ENCODE measurements at regions not wholly inside any gene's neighbourhood (a gene's known extent, or its start where the extent isn't known, plus 50 kb on each side); places are given as distances from the start of the nearest gene placed in this dataset.
"Not testable (repeated sequence)": the region's sequence is repeated elsewhere in the genome, so short reads cannot be mapped to it uniquely, and the experiment has no call there.

DNA sequence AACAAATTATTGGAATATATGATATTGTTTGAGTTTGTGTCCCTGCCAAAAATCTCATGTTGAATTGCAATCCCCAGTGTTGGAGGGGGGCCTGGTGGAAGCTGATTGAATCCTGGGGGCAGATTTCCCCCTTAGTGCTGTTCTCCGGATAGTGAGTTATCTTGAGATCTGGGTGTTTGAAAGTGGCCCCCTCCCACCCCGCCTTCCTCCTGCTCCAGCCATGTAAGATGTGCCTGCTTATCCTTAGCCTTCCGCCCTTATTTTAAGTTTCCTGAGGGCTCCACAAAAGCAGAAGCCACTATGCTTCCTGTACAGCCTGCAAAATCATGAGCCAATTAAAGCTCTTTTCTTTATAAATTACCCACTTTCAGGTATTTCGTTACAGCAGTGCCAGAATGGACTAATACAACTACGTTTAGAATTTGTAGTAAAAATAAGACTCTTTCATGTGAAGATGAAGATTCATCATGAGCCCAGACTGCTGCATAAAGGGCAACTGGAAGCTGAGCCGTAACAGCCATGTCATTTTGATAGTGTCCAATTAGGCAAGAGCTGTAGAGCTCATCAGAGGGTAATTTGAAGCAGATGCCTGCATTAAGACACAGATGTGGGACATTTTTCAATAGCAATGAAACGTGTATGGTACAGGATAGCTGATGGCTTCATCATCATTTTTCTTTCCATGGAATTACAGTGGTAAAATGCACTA lies 1007.2 kb downstream of the REEP3 start:
- in situ Hi-C loops (cut with HindIII; ENCODE audit: low sequenced_read_pairs): no loop called here

DNA sequence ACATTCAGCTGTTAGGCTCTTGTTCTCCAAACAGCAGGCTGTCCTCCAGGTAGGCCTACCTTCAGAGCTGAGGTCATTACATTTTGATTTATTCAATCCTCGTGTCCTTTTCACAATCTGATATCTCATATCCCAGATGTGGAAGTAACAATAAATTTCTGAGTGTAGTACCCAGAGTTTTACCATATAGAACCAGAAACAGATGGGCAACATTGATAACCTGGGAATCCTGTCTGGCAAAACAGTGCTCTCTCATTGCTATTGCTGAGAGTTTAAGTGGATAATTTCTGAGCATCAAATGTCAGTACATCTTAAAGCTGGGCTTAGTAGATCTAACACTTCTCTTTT lies 1007.8 kb downstream of the REEP3 start:
- in situ Hi-C loops (cut with HindIII; ENCODE audit: low sequenced_read_pairs): no loop called here

DNA sequence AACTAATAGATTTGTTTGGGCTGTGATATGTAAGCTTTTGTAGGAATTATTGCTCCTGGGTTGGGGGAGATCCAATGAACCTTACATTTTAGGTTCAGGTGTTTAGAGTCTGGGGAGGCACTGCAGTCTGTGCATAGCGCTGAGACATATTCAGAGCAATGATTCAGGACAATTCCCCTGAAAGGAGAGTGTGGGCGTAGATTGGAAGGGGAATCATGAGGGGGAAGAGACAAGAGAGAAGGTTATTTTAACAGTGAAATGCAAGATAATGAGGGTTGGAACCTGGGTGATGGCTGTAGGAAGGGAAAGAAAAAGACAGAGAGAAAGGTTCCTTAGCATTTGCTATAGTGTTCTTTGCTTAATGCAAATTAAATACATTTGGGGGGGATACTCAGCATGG lies 1013.4 kb downstream of the REEP3 start:
- in situ Hi-C loops (cut with HindIII; ENCODE audit: low sequenced_read_pairs): no loop called here

DNA sequence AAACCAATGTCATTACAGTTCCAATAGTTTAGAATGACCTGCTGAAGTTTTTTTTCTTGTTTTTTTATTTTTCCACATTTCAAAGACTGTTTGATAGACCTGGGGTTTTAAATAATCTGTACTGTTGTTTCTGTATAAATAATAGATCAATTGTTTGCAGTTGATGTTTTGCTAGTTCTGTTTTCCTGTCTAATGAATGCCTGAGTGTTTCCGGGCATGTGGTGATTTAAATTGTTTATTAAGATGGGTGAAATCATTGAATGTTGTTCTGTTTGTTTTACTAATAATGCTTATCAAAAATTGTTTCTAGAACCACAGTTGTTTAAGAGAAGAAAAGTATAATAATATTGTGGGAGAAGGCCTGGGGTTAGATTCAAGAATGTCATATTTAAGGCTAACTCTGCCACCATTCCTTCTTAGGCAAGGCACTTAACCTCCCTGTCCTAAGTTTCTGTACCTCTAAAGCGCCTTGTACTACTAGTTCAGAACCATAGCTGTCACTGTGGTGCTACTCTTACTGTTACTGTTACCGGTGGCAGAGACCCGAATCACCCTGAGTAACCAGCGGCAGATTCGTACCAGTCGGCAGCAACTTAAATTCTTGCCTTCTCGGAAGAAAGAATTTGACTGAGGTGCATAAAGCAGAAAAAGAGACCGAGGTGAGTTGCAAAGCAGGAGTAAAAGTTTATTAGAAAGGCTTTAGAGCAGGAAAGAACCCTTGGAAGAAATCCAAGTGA lies 1014.1 kb downstream of the REEP3 start:
- in situ Hi-C loops (cut with HindIII; ENCODE audit: low sequenced_read_pairs): no loop called here

DNA sequence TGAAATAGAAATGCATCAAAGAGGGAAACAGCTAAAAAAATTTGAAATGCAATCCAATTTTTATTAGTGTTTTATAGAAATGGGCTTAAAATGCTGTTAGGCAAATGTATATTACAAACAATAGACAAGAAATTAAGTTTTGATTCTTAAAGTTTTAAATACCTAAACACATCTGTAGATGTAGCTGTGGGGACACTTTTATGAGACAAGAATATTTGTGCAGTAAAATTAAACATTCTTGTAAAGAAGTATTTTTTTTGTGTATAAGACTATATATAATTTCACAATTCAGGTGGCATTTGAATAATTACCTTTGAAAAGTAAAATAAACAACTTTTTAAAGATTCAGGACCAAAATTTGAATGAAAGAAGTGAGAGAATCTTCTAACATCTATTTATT lies 1015.9 kb downstream of the REEP3 start:
- in situ Hi-C loops (cut with HindIII; ENCODE audit: low sequenced_read_pairs): no loop called here

DNA sequence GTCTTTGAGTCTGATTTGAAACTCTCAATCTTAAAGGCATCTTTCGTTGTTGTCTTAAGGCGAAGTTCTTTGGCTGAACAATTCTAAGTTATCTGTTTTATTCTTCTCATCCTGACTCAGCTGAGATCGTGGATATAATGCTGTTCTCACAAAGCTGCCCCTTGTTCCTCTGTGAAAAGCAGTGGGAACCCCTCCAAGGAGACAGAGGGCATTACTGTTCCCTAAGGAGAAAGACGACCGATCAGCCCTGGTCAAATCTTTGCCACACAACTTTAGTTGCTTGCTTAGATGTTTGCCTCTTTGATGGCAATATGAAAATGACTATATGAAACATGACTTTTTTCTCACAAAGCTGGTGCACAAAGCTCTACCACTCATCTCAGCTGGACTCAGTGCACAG lies 1016.7 kb downstream of the REEP3 start:
- in situ Hi-C loops (cut with HindIII; ENCODE audit: low sequenced_read_pairs): no loop called here

DNA sequence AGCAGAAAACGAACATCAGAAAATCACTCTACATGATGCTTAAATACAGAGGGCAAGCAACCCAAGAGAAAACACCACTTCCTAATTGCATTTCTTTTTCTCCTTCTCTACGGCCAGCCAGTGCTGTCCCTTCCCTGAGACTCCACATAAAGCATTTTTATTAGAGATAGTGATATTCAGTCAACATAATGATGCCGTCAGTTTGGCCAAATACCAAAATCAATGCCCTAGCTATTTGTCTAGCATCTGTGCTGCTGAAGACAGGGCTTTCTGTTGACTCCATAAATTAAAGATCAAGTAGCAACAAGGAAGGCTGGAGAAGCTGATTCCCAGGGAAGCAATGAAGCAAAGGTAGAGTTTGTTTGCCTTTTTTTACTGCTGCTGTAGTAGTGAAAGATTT lies 1024.9 kb downstream of the REEP3 start:
- in situ Hi-C loops (cut with HindIII; ENCODE audit: low sequenced_read_pairs): no loop called here

DNA sequence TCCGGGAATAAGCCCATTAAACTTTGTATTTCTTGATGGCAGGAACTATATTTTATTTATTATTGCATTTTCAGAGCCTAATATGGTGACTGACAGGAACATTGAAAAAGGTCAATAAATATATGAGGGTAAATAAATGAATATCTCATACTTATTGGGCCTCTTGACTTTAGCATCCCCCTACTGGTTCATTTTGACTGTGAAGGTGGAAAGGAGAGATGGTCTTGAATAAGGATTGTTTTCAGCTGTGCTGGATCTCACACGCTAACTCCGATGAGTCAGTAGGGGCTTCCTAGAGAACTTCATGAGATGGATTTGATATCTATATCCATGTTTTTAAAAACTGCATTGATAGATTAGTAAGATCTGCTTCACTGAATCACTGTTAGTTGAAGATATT lies 1026.0 kb downstream of the REEP3 start:
- in situ Hi-C loops (cut with HindIII; ENCODE audit: low sequenced_read_pairs): no loop called here

DNA sequence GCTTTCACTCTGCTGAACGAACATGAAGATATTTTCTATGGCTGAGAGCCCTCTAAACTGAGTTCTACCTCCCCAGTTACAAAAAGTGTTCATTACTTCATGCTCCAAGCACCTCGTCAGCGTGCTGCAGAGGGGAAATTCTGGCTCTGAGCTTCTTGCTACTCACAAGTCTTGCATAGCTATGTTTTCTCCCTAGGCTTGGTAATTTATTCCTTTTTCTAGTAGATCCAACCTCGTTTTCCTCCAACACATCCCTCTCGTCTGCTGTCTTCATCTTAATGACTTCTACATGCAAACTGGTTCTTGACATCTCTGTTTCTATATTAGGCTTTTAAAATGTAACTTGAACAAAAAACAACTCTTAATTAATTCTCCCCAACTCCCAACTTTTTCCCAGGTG lies 1034.5 kb downstream of the REEP3 start:
- in situ Hi-C loops (cut with HindIII; ENCODE audit: low sequenced_read_pairs): no loop called here

DNA sequence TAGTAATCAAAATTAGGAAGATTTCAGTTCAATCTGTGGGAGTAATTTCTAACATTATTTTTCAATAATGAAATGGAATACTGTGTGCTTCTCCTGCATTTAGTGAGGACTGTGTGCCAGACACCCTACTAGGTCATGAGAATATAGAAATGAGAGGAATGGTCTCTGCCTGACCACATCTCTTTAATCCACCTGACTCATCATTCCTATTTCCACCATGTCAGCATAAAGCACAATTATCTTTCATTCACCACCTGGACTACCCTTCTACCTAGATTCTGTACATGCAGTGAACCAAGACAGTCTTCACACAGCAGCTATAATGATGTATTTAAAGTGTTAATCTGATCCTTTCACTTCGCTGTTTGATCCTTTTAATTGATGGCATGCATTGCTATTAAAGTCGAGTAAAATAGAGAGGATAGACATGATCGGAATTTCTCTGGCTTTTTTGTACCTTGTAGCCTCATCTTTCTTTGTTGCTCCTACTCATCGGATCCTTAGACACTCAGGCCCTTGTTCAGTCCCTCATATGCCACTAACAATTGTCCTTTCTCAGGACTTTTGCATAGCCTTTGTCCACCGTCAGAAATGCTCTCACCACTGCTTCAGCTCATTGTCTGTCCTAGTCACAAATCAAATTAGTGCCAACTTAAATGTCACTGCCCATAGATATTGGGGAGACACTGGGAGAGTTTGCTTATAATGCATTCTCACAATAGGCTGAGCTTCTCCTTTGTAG lies 1037.1 kb downstream of the REEP3 start:
- in situ Hi-C loops (cut with HindIII; ENCODE audit: low sequenced_read_pairs): no loop called here

DNA sequence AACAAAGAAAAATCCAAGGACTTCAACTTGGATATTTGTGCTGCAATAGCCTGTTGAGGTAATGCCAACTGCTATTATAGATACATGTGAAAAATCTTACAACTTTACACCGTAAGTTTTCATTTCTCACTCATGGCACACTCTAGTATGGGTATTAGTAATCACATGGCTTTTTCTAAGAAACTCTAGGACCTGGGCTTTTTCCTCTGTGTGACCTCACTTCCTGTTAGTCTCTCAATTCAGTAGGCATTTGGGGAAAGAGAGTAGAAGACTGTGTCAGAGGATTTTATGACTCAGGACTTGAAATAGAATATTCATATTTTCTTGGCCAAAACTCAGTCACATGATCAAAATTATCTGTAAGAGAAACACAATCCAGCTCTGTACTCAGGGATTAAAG lies 1049.9 kb downstream of the REEP3 start:
- in situ Hi-C loops (cut with HindIII; ENCODE audit: low sequenced_read_pairs): no loop called here

DNA sequence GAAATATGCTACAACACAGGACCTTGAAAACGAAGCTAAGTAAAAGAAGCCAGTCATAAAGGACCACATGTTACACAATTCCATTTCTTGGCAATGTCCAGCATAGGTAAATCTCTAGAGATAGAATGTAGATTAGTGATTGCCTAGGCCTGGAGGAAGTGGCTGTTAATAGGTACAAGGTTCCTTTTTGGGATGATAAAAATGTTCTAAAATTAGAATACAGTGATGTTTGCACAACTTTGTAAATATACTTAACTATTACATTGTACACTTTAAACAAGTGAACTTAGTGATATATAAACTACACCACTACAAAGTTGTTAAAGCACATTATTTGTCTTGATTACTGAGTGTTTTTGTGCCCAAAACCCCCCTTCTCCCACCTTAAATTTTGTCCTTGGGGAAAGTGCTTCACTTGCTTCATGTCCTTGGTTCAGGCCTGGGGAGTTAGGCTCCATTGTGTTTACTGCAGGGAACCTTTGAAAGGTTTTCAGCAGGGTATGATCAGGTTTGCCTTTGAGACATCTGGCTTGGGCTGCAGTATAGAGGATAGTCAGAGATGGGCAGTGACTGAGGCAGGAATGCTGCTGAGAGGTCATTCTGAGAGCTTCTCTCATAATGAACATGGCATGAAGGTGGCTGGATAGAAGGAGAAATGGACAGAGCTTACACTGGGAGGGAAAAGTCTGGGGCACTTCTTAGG lies 1052.6 kb downstream of the REEP3 start:
- in situ Hi-C loops (cut with HindIII; ENCODE audit: low sequenced_read_pairs): no loop called here

DNA sequence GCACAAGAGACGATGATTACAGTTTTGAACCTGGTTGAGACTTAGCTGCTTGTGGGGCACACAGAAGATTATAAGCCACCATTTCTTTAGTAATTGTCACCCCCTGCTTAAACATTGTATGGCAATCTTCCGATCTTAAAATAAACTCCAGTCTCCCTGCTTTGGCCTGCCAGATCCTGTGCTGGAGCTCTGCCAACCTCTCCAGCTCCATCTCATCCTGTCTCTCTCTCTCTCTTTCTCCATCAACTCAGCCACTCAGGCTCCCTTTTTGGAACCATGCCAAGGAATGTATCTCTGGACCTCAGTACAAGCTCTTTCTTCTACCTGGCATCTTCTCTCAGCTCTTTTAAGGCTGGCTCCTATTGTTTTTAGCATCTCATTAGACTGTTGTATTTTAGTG lies 1053.2 kb downstream of the REEP3 start:
- in situ Hi-C loops (cut with HindIII; ENCODE audit: low sequenced_read_pairs): no loop called here

DNA sequence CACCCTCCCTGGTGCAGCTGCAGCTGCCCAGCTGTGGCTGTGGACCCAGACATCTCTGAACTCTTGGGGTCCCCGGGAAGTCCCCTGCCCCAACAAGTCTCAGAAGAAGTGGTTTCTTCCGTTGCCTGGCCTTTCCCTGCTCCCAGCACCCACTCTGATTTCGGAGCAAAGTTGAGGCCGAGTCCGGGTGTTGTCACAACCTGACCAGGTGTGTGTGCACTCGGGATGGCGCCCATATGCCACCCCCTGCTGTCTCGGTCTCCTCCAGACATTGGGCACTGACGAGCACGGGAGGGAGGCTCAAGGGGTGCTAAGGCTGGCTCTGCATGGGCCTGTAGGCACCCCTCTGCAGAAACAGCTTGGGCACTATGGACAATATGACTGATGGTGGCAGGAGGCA lies 1055.3 kb downstream of the REEP3 start:
- in situ Hi-C loops (cut with HindIII; ENCODE audit: low sequenced_read_pairs): no loop called here

DNA sequence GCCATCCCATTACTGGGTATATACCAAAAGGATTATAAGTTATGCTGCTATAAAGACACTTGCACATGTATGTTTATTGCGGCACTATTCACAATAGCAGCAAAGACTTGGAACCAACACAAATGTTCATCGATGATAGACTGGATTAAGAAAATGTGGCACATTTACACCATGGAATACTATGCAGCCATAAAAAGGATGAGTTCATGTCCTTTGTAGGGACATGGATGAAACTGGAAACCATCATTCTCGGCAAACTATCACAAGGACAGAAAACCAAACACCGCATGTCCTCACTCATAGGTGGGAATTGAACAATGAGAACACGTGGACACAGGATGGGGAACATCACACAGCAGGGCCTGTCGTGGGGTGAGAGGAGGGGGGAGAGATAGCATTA lies 1057.6 kb downstream of the REEP3 start:
- in situ Hi-C loops (cut with HindIII; ENCODE audit: low sequenced_read_pairs): not testable (repeated sequence)

DNA sequence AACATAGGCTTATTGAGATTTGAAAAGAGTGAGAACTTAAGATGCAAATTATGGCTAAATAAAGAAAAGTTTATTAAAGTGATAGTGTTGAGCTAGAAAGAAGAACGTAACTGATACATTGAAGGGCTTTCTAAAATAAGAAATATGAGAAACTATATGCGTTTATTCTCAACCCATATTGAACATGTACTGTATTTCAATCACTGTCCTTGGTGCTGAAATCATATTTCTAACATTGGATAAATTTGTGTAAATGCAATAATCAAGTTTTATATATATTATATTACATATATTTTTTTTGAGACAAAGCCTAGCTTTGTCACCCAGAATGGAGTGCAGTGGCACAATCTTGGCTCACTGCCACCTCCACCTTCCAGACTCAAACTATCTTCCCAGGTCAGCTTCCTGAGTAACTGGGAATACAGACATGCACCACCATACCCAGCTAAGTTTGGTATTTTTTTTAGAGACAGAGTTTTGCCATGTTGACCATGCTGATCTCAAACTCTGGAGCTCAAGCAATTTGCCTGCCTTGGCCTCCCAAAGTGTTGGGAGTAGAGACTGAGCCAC lies 1065.8 kb downstream of the REEP3 start:
- in situ Hi-C loops (cut with HindIII; ENCODE audit: low sequenced_read_pairs): no loop called here

DNA sequence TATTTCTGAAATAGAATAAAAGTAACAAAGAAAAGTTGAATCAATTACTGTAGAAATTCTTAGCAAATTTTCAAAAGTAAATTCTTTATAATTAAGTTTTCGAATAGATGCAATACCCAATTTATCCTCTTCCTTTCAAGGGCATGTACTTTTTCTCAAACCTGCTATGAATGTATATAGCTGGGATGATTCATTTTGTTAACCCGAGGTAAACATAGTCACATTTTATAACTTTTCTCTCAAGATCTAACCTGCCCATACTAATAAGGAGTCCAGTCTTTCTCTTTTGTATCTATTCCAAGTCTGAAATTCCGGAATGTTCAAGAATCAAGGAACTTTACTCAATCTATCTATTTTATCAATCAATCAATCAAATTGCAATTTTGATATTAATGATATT lies 1072.9 kb downstream of the REEP3 start:
- in situ Hi-C loops (cut with HindIII; ENCODE audit: low sequenced_read_pairs): no loop called here

DNA sequence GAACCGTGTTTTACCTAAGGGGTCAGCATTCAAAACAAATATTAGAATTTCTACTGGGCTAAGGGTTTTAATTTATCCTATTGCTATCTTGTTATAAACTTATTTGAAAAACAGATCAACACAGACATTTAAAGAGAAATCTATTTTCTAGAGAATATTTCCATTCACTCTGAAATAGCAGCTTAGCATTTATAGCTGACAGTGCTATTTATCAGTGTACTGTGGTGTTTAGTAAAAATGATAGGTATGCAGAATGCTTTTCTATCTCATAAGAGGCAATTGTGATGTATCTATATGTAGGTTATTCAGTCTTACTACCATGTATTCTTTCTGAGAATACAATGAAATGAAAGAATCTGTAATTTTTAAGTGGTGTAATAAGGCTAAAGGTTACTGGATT lies 1077.4 kb downstream of the REEP3 start:
- in situ Hi-C loops (cut with HindIII; ENCODE audit: low sequenced_read_pairs): no loop called here

DNA sequence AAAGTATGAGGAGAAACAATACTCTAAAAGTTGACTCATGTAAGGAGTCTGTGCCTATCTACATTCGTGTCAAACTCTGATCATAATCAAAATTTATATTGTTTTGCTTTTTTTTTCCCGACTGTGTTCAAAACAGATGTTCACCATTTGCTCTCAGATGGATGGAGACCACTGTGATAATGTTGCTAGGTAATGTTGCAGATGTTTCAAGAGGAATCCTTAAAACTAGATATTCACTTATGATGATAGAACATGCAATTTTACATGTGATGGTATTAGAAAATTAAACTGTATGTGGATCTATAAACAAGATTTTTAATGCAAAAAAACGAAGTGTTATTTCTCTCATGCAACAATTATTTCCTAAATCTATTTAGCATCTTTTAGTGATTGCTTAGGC lies 1080.1 kb downstream of the REEP3 start:
- in situ Hi-C loops (cut with HindIII; ENCODE audit: low sequenced_read_pairs): no loop called here

DNA sequence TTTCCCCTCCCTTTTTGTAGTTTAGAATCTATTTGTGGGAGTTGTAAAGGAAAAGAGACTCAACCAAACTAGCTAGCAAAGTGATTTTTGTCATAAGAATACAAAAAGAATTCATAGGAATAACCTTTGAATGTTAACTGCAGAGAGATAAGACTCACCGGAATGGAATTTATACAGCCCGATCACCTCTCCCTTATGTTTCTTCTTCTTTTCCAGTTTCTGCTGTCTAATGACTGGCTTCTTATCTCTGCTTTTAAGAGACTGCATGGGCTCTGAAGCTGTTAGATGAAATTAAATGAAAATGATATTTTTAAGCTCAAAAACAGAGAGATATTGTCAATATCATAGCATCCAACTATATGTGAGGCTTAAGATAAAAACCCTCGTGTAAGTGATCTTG lies 1095.9 kb downstream of the REEP3 start:
- in situ Hi-C loops (cut with HindIII; ENCODE audit: low sequenced_read_pairs): no loop called here

DNA sequence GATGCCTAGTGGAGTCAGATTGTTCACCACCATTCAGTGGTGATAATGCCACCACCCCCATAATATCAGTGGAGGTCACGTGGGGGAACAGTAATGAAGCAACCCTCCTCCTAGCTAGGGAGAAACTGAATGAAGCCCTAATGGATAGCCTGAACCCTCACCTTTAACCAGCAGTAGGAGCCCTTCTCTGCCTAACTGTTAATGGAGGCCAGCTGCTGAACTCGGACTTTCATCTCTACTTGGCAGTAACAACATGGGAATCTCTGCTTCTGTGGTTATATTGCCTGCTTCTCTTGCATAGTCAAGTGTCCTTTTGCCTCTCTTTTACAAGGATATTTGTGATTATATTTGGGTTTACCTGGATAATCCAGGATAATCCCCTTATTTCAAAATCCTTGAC lies 1097.9 kb downstream of the REEP3 start:
- in situ Hi-C loops (cut with HindIII; ENCODE audit: low sequenced_read_pairs): no loop called here
